ENCODE measurements at regions not wholly inside any gene's neighbourhood (a gene's known extent, or its start where the extent isn't known, plus 50 kb on each side); places are given as distances from the start of the nearest gene placed in this dataset.

DNA sequence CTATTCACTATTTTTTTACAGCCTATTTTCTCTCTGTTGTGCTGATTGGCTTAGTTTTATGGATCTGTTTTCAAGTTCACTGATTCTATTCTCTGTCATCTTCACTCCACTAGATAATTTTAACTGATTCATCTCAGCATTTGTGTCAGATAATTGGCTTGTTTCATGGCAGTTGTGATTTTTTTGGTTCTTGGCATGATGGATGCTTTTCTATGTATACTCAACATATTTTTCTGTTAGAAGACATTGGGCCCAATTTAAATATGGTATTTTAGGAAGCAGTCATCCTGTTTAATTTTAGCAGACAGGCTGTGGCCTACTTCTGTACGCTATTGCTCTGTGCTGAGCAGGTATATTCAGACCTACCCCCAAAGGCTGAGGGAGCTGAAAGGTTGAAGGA is 1865.3 kb upstream of the ACO1 start:
- H4K20me1 ChIP-seq (ENCODE audit: control insufficient read depth, extremely low read depth, insufficient read depth, low read length) = no peaks in the 10 kb centered on the region
- no peak for DNase-seq (ENCODE audit: low read depth, low spot score)
- no peaks in the 10 kb centered on the region for H3K9me1 ChIP-seq (ENCODE audit: control insufficient read depth, extremely low read depth, insufficient read depth, low read length)
- H3K79me2 ChIP-seq (ENCODE audit: control insufficient read depth, insufficient read depth, low read length) = no peaks in the 10 kb centered on the region
- no peaks in the 10 kb centered on the region for H3K27me3 ChIP-seq (ENCODE audit: control insufficient read depth, extremely low read depth, insufficient read depth, low read length)
- no peaks in the 10 kb centered on the region for H3K4me1 ChIP-seq (ENCODE audit: control insufficient read depth, extremely low read depth, insufficient read depth, low read length)
- H3K36me3 ChIP-seq (ENCODE audit: control insufficient read depth in 2 of 2, extremely low read depth in 1 of 2, insufficient read depth in 2 of 2, low read length in 2 of 2) = no peaks in the 10 kb centered on the region
- no peaks in the 10 kb centered on the region for H3K9me3 ChIP-seq (ENCODE audit: control insufficient read depth, low read depth, low read length)
- dilution Hi-C loops (cut with MboI; ENCODE audit: extremely low pct_ligation_motif_present, low sequenced_read_pairs) = no loop called here
- no peak overlapping the region for H3K27ac ChIP-seq (ENCODE audit: control insufficient read depth, insufficient read depth, low read length)
- TF ChIP-seq, protein P1, sequence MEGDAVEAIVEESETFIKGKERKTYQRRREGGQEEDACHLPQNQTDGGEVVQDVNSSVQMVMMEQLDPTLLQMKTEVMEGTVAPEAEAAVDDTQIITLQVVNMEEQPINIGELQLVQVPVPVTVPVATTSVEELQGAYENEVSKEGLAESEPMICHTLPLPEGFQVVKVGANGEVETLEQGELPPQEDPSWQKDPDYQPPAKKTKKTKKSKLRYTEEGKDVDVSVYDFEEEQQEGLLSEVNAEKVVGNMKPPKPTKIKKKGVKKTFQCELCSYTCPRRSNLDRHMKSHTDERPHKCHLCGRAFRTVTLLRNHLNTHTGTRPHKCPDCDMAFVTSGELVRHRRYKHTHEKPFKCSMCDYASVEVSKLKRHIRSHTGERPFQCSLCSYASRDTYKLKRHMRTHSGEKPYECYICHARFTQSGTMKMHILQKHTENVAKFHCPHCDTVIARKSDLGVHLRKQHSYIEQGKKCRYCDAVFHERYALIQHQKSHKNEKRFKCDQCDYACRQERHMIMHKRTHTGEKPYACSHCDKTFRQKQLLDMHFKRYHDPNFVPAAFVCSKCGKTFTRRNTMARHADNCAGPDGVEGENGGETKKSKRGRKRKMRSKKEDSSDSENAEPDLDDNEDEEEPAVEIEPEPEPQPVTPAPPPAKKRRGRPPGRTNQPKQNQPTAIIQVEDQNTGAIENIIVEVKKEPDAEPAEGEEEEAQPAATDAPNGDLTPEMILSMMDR (optimal IDR thresholded peaks at IDR 0.05 in 1 of 3, IDR thresholded peaks at IDR 0.05 in 1 of 3, conservative IDR thresholded peaks at IDR 0.05 in 1 of 3; ENCODE audit: extremely low read depth in 1 of 3, insufficient read depth in 2 of 3, low read length in 3 of 3) = no peak
- TF ChIP-seq EZH2 (IDR thresholded peaks at IDR 0.05; ENCODE audit: low read length) = no peak
- H3K4me2 ChIP-seq (ENCODE audit: control insufficient read depth, extremely low read depth, insufficient read depth, low read depth, low read length) = no peak overlapping the region
- H3K9ac ChIP-seq (ENCODE audit: control insufficient read depth, extremely low read depth, insufficient read depth, low read length) = no peak overlapping the region
- H2AFZ ChIP-seq (ENCODE audit: control insufficient read depth, low read length) = no peak overlapping the region
- FAIRE-seq = no peak
- no peak overlapping the region for H3K4me3 ChIP-seq (ENCODE audit: control insufficient read depth in 2 of 3, extremely low read depth in 1 of 3, insufficient read depth in 2 of 3, low read depth in 1 of 3, low read length in 3 of 3)

- FAIRE-seq = no peak
- DNase-seq (ENCODE audit: low read depth, low spot score) = no peak
- H3K4me1 ChIP-seq (ENCODE audit: control insufficient read depth, extremely low read depth, insufficient read depth, low read length) = no peaks in the 10 kb centered on the region
- no peaks in the 10 kb centered on the region for H4K20me1 ChIP-seq (ENCODE audit: control insufficient read depth, extremely low read depth, insufficient read depth, low read length)
- no peaks in the 10 kb centered on the region for H3K9me3 ChIP-seq (ENCODE audit: control insufficient read depth, low read depth, low read length)
- no peak overlapping the region for H3K4me2 ChIP-seq (ENCODE audit: control insufficient read depth, extremely low read depth, insufficient read depth, low read depth, low read length)
- dilution Hi-C loops (cut with MboI; ENCODE audit: extremely low pct_ligation_motif_present, low sequenced_read_pairs) = no loop called here
- H3K9ac ChIP-seq (ENCODE audit: control insufficient read depth, extremely low read depth, insufficient read depth, low read length) = no peak overlapping the region
- TF ChIP-seq EZH2 (IDR thresholded peaks at IDR 0.05; ENCODE audit: low read length) = no peak
- TF ChIP-seq, protein P1 (optimal IDR thresholded peaks at IDR 0.05 in 1 of 3, IDR thresholded peaks at IDR 0.05 in 1 of 3, conservative IDR thresholded peaks at IDR 0.05 in 1 of 3; ENCODE audit: extremely low read depth in 1 of 3, insufficient read depth in 2 of 3, low read length in 3 of 3) = no peak
- H3K4me3 ChIP-seq (ENCODE audit: control insufficient read depth in 2 of 3, extremely low read depth in 1 of 3, insufficient read depth in 2 of 3, low read depth in 1 of 3, low read length in 3 of 3) = no peak overlapping the region
- no peaks in the 10 kb centered on the region for H3K27me3 ChIP-seq (ENCODE audit: control insufficient read depth, extremely low read depth, insufficient read depth, low read length)
- no peak overlapping the region for H3K27ac ChIP-seq (ENCODE audit: control insufficient read depth, insufficient read depth, low read length)
- H3K9me1 ChIP-seq (ENCODE audit: control insufficient read depth, extremely low read depth, insufficient read depth, low read length) = no peaks in the 10 kb centered on the region
- H3K36me3 ChIP-seq (ENCODE audit: control insufficient read depth in 2 of 2, extremely low read depth in 1 of 2, insufficient read depth in 2 of 2, low read length in 2 of 2) = no peaks in the 10 kb centered on the region
- H3K79me2 ChIP-seq (ENCODE audit: control insufficient read depth, insufficient read depth, low read length) = no peaks in the 10 kb centered on the region
- H2AFZ ChIP-seq (ENCODE audit: control insufficient read depth, low read length) = no peak overlapping the region
Observed at GRCh38 chr9:30519756-30520155, 1864.7 kb upstream of the ACO1 start.

All from keratinocyte (primary cell).